C4-2B (cell line): ENCODE measurements at regions not wholly inside any gene's neighbourhood (a gene's known extent, or its start where the extent isn't known, plus 50 kb on each side); places are given as distances from the start of the nearest gene placed in this dataset.

Experiments
- CTCF ChIP-seq: fragments of 450-650 bp; conservative IDR thresholded peaks from 2 replicates; pipeline ENCODE4 v1.5.1; 2017; ENCODE audit warnings: mild to moderate bottlenecking
- ZFX ChIP-seq: fragments of 450-650 bp; IDR thresholded peaks from 2 replicates; pipeline ENCODE4 v1.6.1; 2017

- 0 out of 2 replicates have a peak, but pooled peaks have one; percentile 3 for TF ChIP-seq CTCF
- TF ChIP-seq ZFX = no peak
Observed at GRCh38 chr1:164914208-164914607, 355.2 kb downstream of the PBX1 start.
